ENCODE measurements at regions not wholly inside any gene's neighbourhood (a gene's known extent, or its start where the extent isn't known, plus 50 kb on each side); places are given as distances from the start of the nearest gene placed in this dataset.
"Not testable (repeated sequence)": the region's sequence is repeated elsewhere in the genome, so short reads cannot be mapped to it uniquely, and the experiment has no call there.

DNA sequence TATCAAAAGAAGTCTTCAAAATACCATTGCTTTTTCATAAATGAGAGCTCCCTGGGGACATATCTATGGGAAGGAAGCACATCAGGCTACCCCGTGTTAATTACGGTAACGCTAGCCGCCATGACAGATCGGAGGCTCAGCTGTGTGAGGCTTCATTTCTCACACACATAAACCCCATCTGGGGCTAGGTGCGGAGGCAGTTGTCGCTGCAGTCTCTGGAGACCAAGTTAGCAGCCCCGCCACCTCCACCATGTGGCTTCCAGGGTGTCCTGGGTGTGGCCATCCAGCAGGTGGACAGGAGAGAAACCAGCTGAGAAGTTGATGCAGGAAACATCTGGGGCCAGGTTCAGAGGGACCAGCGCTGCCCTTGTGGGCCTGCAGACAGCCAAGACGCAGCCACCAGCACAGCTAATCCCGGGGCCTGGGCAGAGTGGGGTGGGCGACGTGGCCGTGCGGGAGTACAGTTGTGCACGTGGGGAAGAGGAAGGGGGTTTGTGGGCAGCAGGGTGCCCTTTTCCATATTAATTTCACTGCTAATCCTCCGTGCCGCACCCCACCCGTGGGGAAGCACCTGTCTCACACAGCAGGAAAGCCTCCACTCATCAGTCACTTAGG is 426.5 kb downstream of the IRX1 start:
- DNase-seq: no peak

DNA sequence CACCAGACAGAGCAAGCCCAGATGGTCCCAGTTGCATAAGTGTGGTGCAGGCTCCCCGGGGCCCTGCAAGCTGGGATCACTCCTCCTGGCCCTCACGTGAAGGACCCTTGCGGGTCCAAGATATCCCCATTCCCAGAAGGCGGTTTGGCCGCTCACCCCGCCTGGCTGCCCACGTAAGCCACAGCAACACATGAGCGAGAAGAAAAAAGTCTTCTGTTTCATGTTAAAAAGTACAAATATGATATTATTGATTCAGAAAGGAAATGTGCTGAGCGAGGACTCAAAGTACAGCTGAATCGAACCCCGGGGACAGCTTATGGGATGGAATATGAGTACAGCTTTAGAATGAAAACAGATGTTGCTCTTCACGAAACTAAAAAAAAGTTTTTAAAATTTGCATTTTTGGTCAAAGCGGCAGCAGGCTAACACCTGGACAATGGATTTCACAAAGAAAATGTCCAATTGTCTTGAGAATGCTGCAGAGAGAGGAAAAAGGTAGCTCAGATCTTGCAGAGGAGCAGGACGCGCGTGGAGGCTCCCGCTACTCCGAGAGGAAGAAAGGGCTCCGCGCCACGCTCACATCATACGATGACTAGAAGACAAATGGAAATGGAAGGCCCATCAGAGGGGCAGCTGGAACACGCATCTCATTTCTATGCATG is 427.6 kb downstream of the IRX1 start:
- DNase-seq: no peak

DNA sequence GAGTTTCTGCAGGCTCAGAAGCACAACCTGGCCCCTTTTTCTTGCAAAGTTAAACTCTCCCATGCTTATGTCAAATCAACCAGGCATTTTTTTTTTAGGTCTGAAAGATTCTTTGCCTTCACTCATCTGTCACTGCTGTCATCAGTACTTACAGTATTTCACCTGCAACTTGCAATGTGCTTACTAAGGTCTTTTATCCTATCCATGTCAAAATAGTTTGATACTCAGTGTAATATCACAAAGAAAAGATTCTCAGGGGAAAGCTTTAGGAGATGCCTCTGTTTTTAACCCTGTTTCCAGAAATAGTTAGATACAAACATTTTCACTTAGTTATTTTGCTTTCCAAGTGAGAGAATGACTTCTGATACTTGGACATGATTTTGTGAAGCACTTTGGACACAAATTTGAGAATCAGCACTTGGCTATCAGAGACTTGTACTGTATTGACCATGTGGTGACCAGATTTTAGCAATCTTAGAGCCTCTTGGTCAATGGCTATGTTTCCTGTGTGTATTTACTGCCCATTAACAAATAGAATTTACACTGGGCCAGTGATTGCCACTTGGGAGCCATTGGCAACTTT is 428.2 kb downstream of the IRX1 start:
- DNase-seq: no peak

DNA sequence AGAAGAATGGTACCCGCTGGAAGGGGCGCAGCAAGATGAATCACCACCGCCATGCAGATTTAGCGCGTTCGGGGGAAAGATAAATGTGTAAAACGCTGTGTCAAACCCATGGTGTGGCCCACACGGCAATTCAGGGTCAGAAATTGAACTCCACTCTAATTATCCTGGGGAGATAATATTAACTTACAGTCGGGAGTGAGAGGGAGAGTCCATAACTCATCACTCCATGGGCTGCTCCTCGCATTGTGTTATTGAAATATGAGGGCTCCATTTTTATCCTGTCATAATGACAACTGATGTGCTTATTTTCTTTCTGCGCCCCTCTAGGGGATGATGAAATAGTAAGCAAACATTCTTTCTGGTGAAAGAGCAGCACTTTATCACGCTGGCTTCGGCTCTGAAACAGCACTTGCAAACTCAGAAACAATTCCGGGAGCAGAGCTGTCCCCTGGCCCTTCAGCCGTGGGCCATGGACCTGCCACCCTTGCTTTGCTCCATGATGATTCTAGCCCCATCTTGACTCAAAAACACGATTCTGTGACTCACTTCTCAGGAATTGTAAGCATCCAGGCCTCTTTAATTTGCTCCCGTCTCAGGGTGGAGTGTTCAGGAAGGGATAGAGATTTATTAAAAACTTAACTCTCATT is 431.6 kb downstream of the IRX1 start:
- peak in 1 of 2 experiments; percentile 17 for DNase-seq

DNA sequence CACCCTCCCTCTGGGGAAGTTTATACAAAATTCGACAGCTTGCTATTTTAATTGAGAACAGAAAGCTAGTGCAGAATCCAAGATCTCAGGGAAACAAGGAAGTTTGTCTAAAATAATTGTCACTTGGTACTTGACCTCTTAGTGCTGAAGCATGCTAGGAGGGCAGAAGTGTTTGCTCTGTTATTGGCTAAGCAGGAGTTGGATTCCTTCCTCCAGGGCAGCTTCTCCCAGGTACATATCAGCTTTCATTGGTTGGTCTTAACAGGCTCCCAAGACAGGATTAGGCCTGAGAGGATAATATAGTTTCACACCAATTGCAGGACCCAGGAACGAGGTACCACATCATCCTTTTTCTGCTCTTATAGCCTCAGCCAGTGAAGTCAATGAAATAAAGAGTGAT is 432.8 kb downstream of the IRX1 start:
- no peak for DNase-seq

DNA sequence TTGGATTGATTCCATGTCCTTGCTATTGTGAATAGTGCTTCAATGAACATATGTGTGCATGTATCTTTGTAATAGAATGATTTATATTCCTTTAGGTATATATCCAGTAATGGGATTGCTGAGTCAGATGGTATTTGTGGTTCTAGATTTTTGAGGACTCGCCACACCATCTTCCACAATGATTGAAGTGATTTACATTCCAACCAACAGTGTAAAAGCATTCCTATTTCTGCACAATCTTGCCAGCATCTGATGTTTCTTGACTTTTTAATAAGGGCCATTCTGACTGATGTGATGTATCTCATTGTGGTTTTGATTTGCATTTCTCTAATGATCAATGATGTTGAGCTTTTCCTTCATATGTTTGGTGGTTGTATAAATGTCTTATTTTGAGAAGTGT is 437.9 kb downstream of the IRX1 start:
- DNase-seq: not testable (repeated sequence)

DNA sequence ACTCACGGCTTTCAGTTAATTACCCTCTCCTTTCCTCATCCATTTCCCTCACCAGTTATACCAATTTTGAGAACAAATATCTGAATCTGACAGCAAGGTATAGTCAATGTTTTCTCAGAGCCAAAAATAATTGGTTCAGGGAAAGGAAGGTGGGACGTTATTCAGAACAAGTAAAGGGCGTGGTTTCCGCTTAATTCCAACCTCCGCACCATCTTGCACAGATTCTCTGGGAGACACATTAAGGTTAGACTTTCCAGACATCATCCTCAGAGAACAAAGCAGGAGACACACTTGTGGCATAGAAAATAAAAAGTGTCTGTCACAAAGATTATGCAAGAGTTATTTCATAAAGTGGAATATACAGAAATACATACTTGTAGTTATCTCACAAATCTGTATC is 441.2 kb downstream of the IRX1 start:
- DNase-seq: no peak

DNA sequence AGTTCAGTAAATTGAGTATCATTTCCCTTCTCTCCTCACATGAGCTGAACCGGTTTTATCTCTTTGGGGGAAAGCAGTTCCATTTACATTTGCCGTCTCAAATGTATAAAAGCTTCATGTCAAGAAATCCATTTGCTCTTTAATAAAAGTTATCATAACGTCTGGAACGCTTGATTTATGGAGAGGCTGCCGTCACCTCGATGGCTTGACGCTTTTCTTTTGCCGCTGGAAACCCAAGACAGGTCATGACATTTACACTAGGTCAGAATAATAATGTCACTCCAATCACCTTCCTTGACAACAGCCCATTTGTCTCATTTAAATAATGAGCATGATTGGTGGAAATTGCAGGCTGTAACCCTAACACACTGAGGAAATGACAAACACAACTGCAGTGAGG is 443.4 kb downstream of the IRX1 start:
- DNase-seq: no peak

DNA sequence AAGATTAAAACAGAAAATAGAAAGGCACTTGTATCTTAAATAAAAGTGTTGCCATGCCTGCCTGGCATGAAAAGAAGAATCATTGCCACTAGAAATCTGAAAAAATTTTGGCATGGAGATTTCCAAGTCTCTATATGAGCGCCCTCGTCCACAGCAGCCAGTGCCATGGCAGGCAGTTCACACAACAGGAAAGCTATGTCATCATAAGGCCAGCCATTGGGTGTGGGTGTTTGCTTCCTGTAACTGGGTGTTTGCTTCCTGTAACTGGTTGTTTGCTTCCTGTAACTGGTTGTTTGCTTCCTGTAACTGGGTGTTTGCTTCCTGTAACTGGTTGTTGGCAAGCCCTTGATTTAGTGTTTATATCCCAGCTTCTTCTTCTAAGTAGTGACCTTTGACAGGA is 446.7 kb downstream of the IRX1 start:
- no peak for DNase-seq

DNA sequence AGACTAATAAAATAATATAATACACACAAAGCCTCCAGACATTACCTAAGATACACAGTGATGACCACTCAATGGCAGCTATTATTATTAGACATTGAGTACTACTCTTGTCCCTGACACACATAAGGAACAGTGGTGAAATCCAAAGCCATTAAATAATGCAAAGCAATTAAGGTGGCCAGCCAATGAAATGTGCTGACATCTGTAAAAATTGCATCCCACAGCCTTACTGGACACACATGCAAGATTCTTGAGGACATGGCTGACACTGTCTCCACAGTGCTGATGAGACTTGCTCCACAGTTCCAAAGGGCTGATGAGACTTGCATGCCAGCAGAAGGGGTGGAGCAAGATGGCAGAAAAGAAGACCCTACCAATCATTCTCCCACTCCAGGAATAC is 447.5 kb downstream of the IRX1 start:
- no peak for DNase-seq

DNA sequence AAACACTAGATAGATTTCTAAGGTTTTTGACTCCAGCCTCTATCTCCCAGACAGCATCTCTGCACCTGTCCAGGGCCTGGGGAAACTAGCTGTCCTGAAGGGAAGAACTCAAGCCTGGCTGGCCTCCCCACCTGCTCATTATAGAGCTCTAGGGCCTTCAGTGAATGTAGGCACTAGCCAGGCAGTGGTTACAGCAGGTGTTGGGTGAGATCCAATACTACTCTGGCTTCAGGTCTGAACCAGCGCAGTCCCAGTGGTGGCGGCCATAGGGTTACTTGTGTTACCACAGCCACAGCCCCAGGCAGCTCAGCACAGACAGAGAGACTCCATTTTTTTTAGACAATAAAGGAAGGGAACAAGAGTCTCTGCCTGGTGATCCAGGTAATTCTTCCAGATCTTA is 449.2 kb downstream of the IRX1 start:
- DNase-seq: no peak

DNA sequence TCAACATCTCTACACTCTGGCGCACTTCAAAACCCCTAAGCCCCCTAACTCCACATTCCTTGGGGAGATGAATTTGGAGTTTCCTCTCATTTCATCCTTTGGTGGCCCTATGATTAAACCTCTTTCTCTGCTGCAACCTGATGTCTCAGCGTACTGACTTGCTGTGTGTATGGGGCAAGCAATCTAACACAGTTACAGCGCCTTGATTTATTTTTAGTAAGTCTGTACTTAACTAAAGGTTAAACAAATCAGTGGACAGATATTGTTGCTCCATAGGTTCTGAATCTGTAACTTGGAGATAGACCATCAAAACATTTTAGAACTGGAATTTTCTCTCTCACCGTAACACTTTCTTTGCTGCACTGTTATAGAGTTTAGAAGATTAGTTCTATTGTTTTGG is 452.8 kb downstream of the IRX1 start:
- DNase-seq: no peak

DNA sequence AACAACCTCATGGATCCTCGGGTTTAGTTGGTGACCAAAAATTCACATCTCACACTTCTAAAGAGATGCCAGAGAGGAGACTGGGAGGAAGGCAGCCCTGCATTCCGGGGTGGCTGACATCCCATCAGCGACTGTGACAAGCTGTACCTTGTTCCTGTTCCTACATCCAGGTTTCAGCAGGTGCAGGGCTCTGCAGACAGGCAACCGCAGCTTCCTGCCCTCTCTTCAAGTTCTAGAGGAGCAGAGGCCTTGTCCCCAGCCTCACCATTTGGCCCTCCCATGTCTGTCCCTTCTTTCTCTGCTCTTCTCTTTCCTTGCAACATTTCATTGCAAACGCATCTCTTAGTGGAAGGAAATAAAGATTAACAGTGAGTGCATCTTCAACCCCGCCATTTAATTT is 454.6 kb downstream of the IRX1 start:
- DNase-seq: no peak

DNA sequence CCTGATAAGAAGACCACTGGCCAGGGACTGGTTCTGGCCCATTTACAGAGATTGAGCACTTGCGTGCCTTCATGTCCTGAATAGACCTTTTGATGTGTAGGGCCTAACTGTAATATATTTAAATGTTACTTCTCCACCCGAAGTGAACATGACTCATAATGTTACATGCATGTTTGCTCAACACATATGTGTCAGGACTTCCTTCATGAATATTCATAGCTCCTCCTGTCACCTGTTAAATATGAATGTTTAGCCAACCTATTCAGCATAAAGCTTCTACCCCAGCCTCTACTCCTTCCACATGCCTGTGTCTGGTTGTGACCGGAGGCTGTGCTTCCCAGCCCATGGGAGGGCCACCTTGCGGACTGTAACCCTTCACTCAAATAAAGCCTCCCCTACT is 457.5 kb downstream of the IRX1 start:
- no peak for DNase-seq

DNA sequence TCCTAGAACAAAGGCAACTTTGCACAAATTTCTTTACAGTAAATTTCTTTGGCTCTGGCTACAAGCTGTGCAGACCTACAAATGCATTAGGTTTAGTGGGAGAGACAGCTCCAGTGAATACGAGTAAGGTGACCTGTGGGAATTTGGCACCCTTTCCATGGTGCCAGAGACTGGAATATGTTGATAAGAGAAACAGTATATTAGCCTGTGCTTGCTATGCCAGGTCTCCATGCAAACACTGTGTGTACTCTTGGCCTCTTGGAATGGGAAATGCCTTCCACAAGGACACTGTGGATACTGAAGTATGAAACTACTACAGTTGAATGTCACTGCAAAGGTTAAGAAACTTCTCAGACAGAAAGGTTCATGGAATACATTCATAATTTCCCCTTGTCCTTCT is 458.5 kb downstream of the IRX1 start:
- DNase-seq: no peak

DNA sequence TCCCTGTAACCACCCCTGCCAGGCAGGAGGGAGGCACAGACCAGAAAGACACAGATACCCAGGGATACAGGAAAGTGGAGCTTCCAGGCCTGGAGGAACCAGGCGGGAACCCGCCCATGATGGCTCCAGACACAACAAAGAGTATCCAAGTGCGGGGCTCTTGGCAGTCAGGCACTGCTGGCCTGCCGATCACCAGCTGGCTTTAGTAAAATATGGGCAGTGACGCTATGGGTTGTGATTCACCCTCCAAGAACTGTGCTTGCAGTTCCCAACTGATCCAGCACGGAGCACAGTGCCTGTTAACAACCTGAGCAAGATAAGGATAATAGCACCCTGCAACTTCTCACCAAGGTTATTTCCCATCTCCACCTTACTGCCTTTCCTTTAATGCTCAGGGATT is 463.3 kb downstream of the IRX1 start:
- no peak for DNase-seq

DNA sequence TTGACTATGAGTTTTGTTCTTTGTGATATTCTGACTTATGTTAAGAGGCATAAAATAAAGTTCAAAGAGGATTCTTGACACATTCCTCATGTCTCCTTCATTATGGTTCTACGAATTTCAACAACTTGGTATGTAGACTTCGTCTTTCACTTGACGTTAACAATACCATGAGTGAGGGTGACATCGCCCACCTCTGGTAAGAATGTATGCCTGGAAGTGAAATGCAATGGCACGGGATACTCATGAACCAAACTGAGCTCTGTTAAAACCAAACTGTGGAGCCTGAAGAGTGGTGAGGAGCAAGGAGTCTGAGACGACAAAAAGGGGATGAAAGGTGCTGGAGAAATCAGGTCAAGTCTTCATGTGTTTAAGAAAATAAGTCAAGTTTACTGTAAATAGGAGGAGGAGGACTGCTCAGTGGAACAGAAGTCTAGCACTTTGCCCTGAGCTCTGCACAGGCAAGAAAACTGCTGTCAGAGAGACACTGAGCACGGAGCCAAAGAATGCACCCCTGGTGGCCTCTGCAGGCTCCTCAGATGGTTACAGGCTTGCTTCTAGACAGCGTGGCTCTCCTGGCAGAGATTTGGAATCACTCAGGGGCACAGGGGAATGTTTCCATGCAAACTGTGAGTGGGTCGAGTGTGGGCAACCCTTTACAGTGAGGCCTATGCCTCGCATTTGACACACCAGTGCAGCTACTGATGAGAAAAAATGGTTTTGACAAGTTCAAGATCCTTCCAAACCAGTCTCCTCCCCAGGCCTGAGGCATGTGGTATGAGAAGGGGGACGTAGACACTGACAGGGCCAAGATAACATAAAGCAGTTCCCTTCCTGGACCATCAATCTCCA is 470.1 kb downstream of the IRX1 start:
- no peak for DNase-seq

DNA sequence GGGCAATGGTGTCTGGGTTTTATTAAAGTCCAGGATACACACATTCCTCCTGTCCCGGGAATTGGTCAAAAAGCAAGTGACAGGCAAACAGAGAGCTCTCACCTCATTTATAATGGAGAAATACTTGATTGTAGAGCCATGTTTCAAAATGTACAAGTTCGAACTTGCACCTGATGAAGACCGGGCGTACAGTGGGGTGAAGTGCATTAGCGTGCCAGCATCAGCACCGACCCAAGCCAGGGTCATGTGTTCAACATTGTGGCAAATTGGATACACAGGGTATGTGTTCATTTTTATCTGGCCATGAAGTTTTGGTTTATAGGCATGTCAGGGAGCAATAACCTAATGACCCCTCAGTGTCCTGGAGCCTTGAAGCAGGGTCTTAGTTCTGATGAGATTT is 472.5 kb downstream of the IRX1 start:
- DNase-seq: no peak

DNA sequence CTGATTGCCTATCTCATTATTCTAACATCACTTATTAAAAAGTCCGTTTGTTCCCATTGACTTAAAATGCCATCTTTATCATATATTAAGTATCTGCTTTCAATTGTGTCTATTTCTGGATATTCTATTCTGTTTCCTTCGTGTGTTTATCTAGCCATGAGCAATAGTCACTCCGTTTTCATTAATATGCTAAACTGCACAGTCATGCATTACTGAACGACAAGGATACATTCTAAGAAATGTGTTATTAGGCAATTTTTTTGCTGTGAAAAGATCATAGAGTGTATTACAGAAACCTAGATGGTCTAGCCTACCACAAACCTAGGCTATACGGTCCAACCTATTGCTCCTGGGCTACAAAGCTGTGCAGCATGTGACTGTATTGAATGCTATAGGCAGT is 482.9 kb downstream of the IRX1 start:
- DNase-seq: no peak

DNA sequence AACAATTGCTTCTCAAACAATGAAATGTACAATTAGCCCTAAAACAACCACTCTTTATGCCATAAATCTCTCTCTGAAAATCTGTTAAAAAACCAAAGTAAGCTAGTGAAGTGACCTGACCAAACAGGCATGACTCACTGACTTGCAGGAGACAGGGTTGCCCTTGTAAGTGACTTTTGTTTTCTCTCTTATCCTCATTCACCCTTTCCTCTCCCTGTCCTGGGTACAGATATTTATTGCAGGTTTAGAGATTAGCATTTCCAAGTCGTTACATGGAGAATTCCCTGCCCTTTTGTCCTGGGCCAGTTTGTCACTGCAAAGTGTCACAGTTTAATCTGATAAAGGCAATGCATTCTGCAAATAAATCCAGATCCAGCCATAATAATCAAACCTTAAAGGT is 484.2 kb downstream of the IRX1 start:
- no peak for DNase-seq

DNA sequence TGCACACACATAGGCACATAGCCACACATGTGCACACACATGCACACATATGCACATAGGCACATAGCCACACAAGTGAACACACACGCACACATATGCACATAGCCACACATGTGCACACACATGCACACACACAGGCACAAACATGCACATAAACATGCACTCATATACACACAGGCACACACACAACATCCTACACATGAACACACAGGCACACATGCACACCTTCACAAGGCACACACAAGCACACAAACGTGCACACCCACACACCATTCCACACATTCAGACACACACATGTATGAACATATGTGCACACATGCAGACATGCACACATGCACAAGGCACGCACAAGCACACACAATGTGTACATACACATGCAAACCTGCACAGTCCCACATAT is 484.7 kb downstream of the IRX1 start:
- DNase-seq: no peak

DNA sequence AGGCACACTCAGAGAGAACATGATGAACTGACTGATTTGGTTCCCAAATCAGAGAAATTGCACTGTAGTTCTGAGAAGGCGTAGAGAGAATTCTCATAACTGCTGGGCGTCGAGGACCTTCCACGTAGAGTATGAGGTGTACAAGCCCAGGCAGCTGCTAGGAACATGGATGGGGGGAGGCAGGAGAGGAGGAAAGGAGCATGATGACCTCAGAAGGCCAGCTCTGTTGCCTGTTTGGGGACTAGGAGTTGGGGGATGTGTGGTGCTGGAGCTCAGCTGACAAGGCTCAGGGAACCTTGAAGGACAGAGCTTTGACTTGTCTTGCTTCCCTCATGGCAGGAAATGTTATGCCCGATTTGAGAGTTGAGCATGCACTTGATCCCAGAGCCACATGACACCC is 485.4 kb downstream of the IRX1 start:
- no peak for DNase-seq

DNA sequence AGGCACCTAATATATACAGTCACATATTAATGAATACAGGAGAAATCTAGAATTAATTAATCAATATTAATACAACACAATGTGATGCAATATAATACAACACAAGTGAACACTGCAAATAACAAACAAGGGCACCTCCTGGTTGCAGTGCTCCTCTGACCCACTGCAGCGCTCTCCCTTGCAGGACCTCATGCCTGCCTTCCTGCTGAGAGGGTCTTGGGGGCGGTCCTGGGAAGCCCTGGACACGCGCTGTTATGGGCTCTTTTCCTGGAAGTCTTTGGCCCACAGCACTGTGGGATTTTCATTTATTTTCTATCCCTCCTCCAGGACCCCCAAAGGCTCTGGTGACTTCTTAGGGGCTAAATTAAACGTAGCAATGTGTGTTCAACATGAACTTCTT is 485.8 kb downstream of the IRX1 start:
- no peak for DNase-seq

Measured in NCI-H1930 (cell line).